Putamen (tissue), 1 donor: ENCODE measurements at regions not wholly inside any gene's neighbourhood (a gene's known extent, or its start where the extent isn't known, plus 50 kb on each side); places are given as distances from the start of the nearest gene placed in this dataset.
A peak's percentile ranks its signal among the peaks of the same experiment; 100 is the strongest.

Source experiments
- DNase-seq: peaks from one replicate; pipeline ENCODE4 v3.0.0-alpha.2; 2016; ENCODE audit warnings: low spot score

- no peak for DNase-seq
Measured at GRCh38 chrX:39507034-39507433, 590.7 kb downstream of the BCOR start.

GRCh38 chrX:39507617-39508299, 590.0 kb downstream of the BCOR start:
- DNase-seq: no peak

- no peak for DNase-seq
Measured at GRCh38 chrX:39508300-39508692, 589.5 kb downstream of the BCOR start.

GRCh38 chrX:39509157-39509556, 588.6 kb downstream of the BCOR start:
- DNase-seq: no peak

- DNase-seq: no peak
Measured at GRCh38 chrX:39513836-39514235, 583.9 kb downstream of the BCOR start.

- no peak for DNase-seq
Measured at GRCh38 chrX:39514801-39515200, 583.0 kb downstream of the BCOR start.

- DNase-seq: no peak
Measured at GRCh38 chrX:39516427-39516841, 581.3 kb downstream of the BCOR start.

GRCh38 chrX:39518476-39519029, 579.2 kb downstream of the BCOR start:
- DNase-seq: no peak

GRCh38 chrX:39519030-39519488, 578.7 kb downstream of the BCOR start:
- DNase-seq: peak; percentile 7

GRCh38 chrX:39519566-39520301, 578.0 kb downstream of the BCOR start:
- no peak for DNase-seq

- DNase-seq: no peak
Measured at GRCh38 chrX:39525758-39526157, 572.0 kb downstream of the BCOR start.

GRCh38 chrX:39527025-39527424, 570.7 kb downstream of the BCOR start:
- no peak for DNase-seq

- DNase-seq: no peak
Measured at GRCh38 chrX:39528161-39528916, 569.4 kb downstream of the BCOR start.

GRCh38 chrX:39532761-39533160, 565.0 kb downstream of the BCOR start:
- no peak for DNase-seq

- DNase-seq: no peak
Measured at GRCh38 chrX:39534949-39535348, 562.8 kb downstream of the BCOR start.

- DNase-seq: no peak
Measured at GRCh38 chrX:39536211-39536610, 561.5 kb downstream of the BCOR start.

GRCh38 chrX:39541881-39542280, 555.9 kb downstream of the BCOR start:
- no peak for DNase-seq

GRCh38 chrX:39542316-39542715, 555.4 kb downstream of the BCOR start:
- no peak for DNase-seq

GRCh38 chrX:39550795-39551361, 546.9 kb downstream of the BCOR start:
- no peak for DNase-seq

GRCh38 chrX:39551762-39552161, 546.0 kb downstream of the BCOR start:
- no peak for DNase-seq

GRCh38 chrX:39555431-39555830, 542.3 kb downstream of the BCOR start:
- DNase-seq: no peak

- no peak for DNase-seq
Measured at GRCh38 chrX:39556056-39556455, 541.7 kb downstream of the BCOR start.
